GM12878 (cell line): ENCODE measurements at regions not wholly inside any gene's neighbourhood (a gene's known extent, or its start where the extent isn't known, plus 50 kb on each side); places are given as distances from the start of the nearest gene placed in this dataset.

Source experiments
- ATAC-seq: fragments of 200-7000 bp; cut with Tn5 transposase; 3 replicates; pipeline ENCODE4 v1.9.1; 2020; ENCODE audit warnings: mild to moderate bottlenecking, moderate library complexity
- BruUV-seq: library from RNA; stranded (reverse); fragments of 400-500 nt; replicated peaks from 2 replicates; lab custom pipeline; 2021; lab: Mats Ljungman, UMichigan
- CTCF ChIA-PET: fragments of 300-600 bp; sonication (Branson Sonifier 250); formaldehyde crosslinking; extraction: SDS; loops from one replicate; lab custom pipeline; 2021; ENCODE audit warnings: inconsistent platforms; lab: Yijun Ruan, JAX
- POLR2A ChIA-PET: fragments of 350-600 bp; formaldehyde crosslinking; extraction: SDS; loops from one replicate; lab custom pipeline; 2021; ENCODE audit warnings: inconsistent platforms; lab: Charles Lee
- RAD21 ChIA-PET: fragments of 300-600 bp; sonication (Branson Sonifier 250); formaldehyde crosslinking; loops from one replicate; lab custom pipeline; 2023; ENCODE audit warnings: antibody characterized with exemption; ENCODE audit not compliant: unreplicated experiment; lab: Charles Lee
- SMC1A ChIA-PET: fragments of 300-600 bp; sonication (Branson Sonifier 250); formaldehyde crosslinking; loops from one replicate; lab custom pipeline; 2023; ENCODE audit not compliant: unreplicated experiment, uncharacterized antibody; lab: Charles Lee
- DNase-seq: peaks from one replicate; pipeline ENCODE4 v3.0.0-alpha.2; 2011; ENCODE audit warnings: low read depth, low spot score
- FAIRE-seq: peaks from 3 replicates; lab custom pipeline; 2011; peaks lifted over from hg19 to GRCh38; lab: Jason Lieb, UNC
- H2AFZ ChIP-seq: 2 replicates; pipeline ENCODE4 v1.6.0; 2011; ENCODE audit warnings: low read depth, low read length, control low read depth; ENCODE audit not compliant: control insufficient read depth
- H3K27ac ChIP-seq: 2 replicates; pipeline ENCODE4 v1.5.1; 2011; ENCODE audit warnings: control low read depth; ENCODE audit not compliant: control insufficient read depth, insufficient read depth
- H3K27me3 ChIP-seq, 2 experiments: replicated peaks in 1 of 2; 2 replicates each; pipeline versions ENCODE4 v1.6.0 to v1.6.1; 2011; ENCODE audit warnings: low read length in 1 of 2; ENCODE audit not compliant: control insufficient read depth in 2 of 2, insufficient read depth in 2 of 2
- H3K36me3 ChIP-seq, 2 experiments: 2 replicates each; pipeline ENCODE4 v1.5.1; 2011; ENCODE audit warnings: low read length in 1 of 2; ENCODE audit not compliant: control insufficient read depth in 2 of 2, insufficient read depth in 2 of 2
- H3K4me1 ChIP-seq: 2 replicates; pipeline ENCODE4 v1.6.1; 2011; ENCODE audit warnings: mild to moderate bottlenecking, low read length, moderate library complexity, mixed read lengths; ENCODE audit not compliant: control insufficient read depth, insufficient read depth
- H3K4me2 ChIP-seq: 2 replicates; pipeline ENCODE4 v1.6.0; 2011; ENCODE audit warnings: control low read depth; ENCODE audit not compliant: control insufficient read depth, insufficient read depth
- H3K4me3 ChIP-seq: fragments of 200-600 bp; sonication (generic); 2 replicates; pipeline ENCODE4 v1.5.1; 2016
- H3K79me2 ChIP-seq: 2 replicates; pipeline ENCODE4 v1.6.0; 2011; ENCODE audit warnings: low read length; ENCODE audit not compliant: control insufficient read depth, insufficient read depth
- H3K9ac ChIP-seq: 2 replicates; pipeline ENCODE4 v1.8.0; 2011; ENCODE audit warnings: low read length, control low read depth, mixed read lengths; ENCODE audit not compliant: control insufficient read depth, insufficient read depth
- H3K9me3 ChIP-seq: replicated peaks from 3 replicates; pipeline ENCODE4 v1.5.1; 2011; ENCODE audit warnings: mild to moderate bottlenecking, low read length; ENCODE audit not compliant: control insufficient read depth, insufficient read depth
- H4K20me1 ChIP-seq: 2 replicates; pipeline ENCODE4 v1.6.0; 2011; ENCODE audit not compliant: control insufficient read depth, insufficient read depth
- EED ChIP-seq: sonication (generic); IDR thresholded peaks from 2 replicates; pipeline ENCODE4 v1.6.1; 2016; ENCODE audit warnings: antibody characterized with exemption, low read depth
- IRF5 ChIP-seq: fragments of 450-650 bp; IDR thresholded peaks from 2 replicates; pipeline ENCODE4 v1.6.1; 2017; ENCODE audit warnings: borderline replicate concordance
- KAT2A ChIP-seq: conservative IDR thresholded peaks from 2 replicates; pipeline ENCODE4 v1.6.1; 2011; ENCODE audit warnings: low read depth, low read length; ENCODE audit not compliant: control insufficient read depth
- MTA2 ChIP-seq: fragments of 450-650 bp; IDR thresholded peaks from 2 replicates; pipeline ENCODE4 v1.6.1; 2016; ENCODE audit warnings: low read depth, mild to moderate bottlenecking, moderate library complexity
- NR2F1 ChIP-seq: fragments of 450-650 bp; conservative IDR thresholded peaks from 2 replicates; pipeline ENCODE4 v1.6.1; 2017; ENCODE audit warnings: mild to moderate bottlenecking
- RUNX3 ChIP-seq: IDR thresholded peaks from 2 replicates; pipeline ENCODE4 v1.6.1; 2012; ENCODE audit warnings: low read length, inconsistent platforms
- SPI1 ChIP-seq: IDR thresholded peaks from 2 replicates; pipeline ENCODE4 v1.6.1; 2011; ENCODE audit warnings: low read depth, mild to moderate bottlenecking, low read length, moderate library complexity, borderline replicate concordance; ENCODE audit not compliant: insufficient read depth
- TARDBP ChIP-seq: IDR thresholded peaks from 2 replicates; pipeline ENCODE4 v1.6.1; 2016; ENCODE audit warnings: borderline replicate concordance
- YBX1 ChIP-seq: fragments of 450-650 bp; IDR thresholded peaks from 2 replicates; pipeline ENCODE4 v1.6.1; 2016; ENCODE audit warnings: antibody characterized with exemption
- WGBS: methylation state at CpG from one replicate; pipeline ENCODE4 v1.1.6; 2016; ENCODE audit warnings: low lambda C conversion rate; ENCODE audit not compliant: insufficient replicate concordance, insufficient coverage; ENCODE audit errors: missing lambda C conversion rate; 5-methylcytosine and 5-hydroxymethylcytosine counted together
- in situ Hi-C: fragments of 300-500 bp; cut with MboI; formaldehyde crosslinking; loops from 9 replicates; pipeline ENCODE4 v1.14.3; 2018; ENCODE audit warnings: mixed read lengths
- intact Hi-C: fragments of 100-400 bp; cut with micrococcal nuclease; formaldehyde crosslinking; loops from one replicate; pipeline ENCODE4 v1.14.2; 2022; ENCODE audit not compliant: unreplicated experiment
- TF ChIP-seq, protein P1 (sequence below): fragments of 450-650 bp; IDR thresholded peaks from 2 replicates; pipeline ENCODE4 v1.6.1; 2017; ENCODE audit warnings: mild to moderate bottlenecking, moderate library complexity

DNA sequence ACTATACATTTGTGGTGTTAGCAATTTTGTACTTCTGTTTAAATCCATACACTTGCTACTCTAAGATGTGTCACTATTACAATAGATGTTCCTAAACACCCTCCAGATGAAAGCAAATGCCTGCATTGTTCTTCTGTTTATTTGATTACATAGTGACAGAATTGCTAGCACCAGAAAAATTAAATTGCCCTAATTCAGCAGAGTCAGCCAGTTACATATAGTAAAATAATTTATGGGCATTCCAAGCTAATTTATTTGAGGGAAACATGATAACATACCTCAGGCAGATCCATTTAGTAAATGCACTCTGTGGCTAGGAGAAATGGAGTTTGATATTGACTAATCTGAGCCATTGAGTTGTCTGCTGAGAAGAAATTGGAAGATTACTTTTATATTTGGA is 347.1 kb upstream of the FSIP2 start (continued):
- TF ChIP-seq MTA2 (no peak), IRF5 (no peak)
- TF ChIP-seq, all 136 proteins: peak for 0

DNA sequence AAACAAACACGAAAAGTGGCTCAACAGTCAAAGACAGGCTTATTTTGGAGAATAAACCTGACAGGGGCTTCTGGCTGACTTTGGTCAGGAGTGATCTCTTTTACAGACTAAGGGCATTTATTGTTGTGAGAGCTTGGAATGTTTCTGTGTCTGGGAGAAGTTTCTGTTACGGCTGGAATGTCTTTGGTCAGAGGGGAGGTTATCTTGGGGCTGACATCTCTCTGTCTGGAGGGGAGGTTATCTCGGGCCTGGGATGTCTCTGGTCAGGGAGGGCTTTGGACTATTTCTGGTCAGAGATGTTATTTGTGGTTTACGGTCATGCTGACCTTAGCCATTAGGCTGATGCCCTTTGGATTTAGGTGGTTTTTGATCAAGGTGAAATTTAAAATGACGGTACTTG is 345.5 kb upstream of the FSIP2 start:
- H3K79me2 ChIP-seq, result no peaks in the 10 kb centered on the region
- no peak overlapping the region for H2AFZ ChIP-seq
- no peaks in the 10 kb centered on the region for H3K27me3 ChIP-seq
- DNase-seq (no peak), ATAC-seq (no peak), FAIRE-seq (no peak)
- no peaks in the 10 kb centered on the region for H3K9me3 ChIP-seq
- H3K4me1 ChIP-seq, result no peaks in the 10 kb centered on the region
- SMC1A ChIA-PET, result no interaction called here
- CTCF ChIA-PET, result no interaction called here
- BruUV-seq, result no TSS peak
- in situ Hi-C loops, result no loop called here
- intact Hi-C loops, result no loop called here
- no peak overlapping the region for H3K9ac ChIP-seq
- no peak overlapping the region for H3K4me2 ChIP-seq
- POLR2A ChIA-PET, result no interaction called here
- TF ChIP-seq NR2F1 (no peak), TARDBP (no peak), RUNX3 (no peak), YBX1 (no peak), SPI1 (no peak), KAT2A (no peak), EED (no peak)
- TF ChIP-seq, protein P1, sequence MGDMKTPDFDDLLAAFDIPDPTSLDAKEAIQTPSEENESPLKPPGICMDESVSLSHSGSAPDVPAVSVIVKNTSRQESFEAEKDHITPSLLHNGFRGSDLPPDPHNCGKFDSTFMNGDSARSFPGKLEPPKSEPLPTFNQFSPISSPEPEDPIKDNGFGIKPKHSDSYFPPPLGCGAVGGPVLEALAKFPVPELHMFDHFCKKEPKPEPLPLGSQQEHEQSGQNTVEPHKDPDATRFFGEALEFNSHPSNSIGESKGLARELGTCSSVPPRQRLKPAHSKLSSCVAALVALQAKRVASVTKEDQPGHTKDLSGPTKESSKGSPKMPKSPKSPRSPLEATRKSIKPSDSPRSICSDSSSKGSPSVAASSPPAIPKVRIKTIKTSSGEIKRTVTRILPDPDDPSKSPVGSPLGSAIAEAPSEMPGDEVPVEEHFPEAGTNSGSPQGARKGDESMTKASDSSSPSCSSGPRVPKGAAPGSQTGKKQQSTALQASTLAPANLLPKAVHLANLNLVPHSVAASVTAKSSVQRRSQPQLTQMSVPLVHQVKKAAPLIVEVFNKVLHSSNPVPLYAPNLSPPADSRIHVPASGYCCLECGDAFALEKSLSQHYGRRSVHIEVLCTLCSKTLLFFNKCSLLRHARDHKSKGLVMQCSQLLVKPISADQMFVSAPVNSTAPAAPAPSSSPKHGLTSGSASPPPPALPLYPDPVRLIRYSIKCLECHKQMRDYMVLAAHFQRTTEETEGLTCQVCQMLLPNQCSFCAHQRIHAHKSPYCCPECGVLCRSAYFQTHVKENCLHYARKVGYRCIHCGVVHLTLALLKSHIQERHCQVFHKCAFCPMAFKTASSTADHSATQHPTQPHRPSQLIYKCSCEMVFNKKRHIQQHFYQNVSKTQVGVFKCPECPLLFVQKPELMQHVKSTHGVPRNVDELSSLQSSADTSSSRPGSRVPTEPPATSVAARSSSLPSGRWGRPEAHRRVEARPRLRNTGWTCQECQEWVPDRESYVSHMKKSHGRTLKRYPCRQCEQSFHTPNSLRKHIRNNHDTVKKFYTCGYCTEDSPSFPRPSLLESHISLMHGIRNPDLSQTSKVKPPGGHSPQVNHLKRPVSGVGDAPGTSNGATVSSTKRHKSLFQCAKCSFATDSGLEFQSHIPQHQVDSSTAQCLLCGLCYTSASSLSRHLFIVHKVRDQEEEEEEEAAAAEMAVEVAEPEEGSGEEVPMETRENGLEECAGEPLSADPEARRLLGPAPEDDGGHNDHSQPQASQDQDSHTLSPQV, result no peak
- 20% methylated on average over 5 of the region's 5 CpGs for WGBS
- no peaks in the 10 kb centered on the region for H3K36me3 ChIP-seq
- no peaks in the 10 kb centered on the region for H4K20me1 ChIP-seq
- no peak overlapping the region for H3K27ac ChIP-seq
- H3K4me3 ChIP-seq, result no peak overlapping the region
- RAD21 ChIA-PET, result no interaction called here
